Colonic mucosa (tissue), 4 donors: ENCODE measurements at regions not wholly inside any gene's neighbourhood (a gene's known extent, or its start where the extent isn't known, plus 50 kb on each side); places are given as distances from the start of the nearest gene placed in this dataset.

ENCODE experiments used
- DNase-seq: peaks from one replicate; pipeline ENCODE4 v3.0.0-alpha.2; 2020
- H3K27ac ChIP-seq: fragments of 200-600 bp; one replicate; pipeline ENCODE4 v1.8.0; 2021
- H3K27me3 ChIP-seq: fragments of 200-600 bp; one replicate; pipeline ENCODE4 v1.8.0; 2021
- H3K36me3 ChIP-seq: fragments of 200-600 bp; one replicate; pipeline ENCODE4 v1.8.0; 2021
- H3K4me1 ChIP-seq: fragments of 200-600 bp; one replicate; pipeline ENCODE4 v1.8.0; 2021; ENCODE audit warnings: mild to moderate bottlenecking
- H3K4me3 ChIP-seq: fragments of 200-600 bp; one replicate; pipeline ENCODE4 v1.8.0; 2021
- H3K9ac ChIP-seq, 2 donors: one replicate each; pipeline ENCODE4 v1.7.0; 2013; ENCODE audit warnings: control low read depth in 2 of 2, low read depth in 2 of 2, low read length in 2 of 2
- H3K9me3 ChIP-seq: fragments of 200-600 bp; one replicate; pipeline ENCODE4 v1.8.0; 2021
- CTCF ChIP-seq: fragments of 200-600 bp; IDR thresholded peaks from one replicate; pipeline ENCODE4 v1.8.0; 2022; ENCODE audit warnings: antibody characterized with exemption, mild to moderate bottlenecking
- intact Hi-C: fragments of 100-400 bp; cut with DNase I; formaldehyde crosslinking; loops from one replicate; pipeline ENCODE4 v1.14.1; 2022
- donor health status: healthy.
- donor health status: DM: no; HTN: no; CAD: no.
- donor health status: DM: no; HTN: no; CAD: no.

- Histone ChIP-seq H3K4me1 (no peaks in the 10 kb centered on the region), H3K27me3 (no peaks in the 10 kb centered on the region), H3K27ac (no peak overlapping the region), H3K4me3 (no peak overlapping the region), H3K9me3 (no peaks in the 10 kb centered on the region), H3K9ac (no peak overlapping the region), H3K36me3 (no peaks in the 10 kb centered on the region)
- intact Hi-C loops = no loop called here
- no peak for TF ChIP-seq CTCF
- no peak for DNase-seq
Observed at GRCh38 chr17:70373369-70373768, 204.0 kb downstream of the KCNJ2 start.

GRCh38 chr17:70374496-70374895, 205.2 kb downstream of the KCNJ2 start:
- Histone ChIP-seq H3K4me1 (no peaks in the 10 kb centered on the region), H3K9me3 (no peaks in the 10 kb centered on the region), H3K27ac (no peak overlapping the region), H3K36me3 (no peaks in the 10 kb centered on the region), H3K4me3 (no peak overlapping the region), H3K27me3 (no peaks in the 10 kb centered on the region), H3K9ac (no peak overlapping the region)
- TF ChIP-seq CTCF = no peak
- no peak for DNase-seq
- intact Hi-C loops = no loop called here

DNA sequence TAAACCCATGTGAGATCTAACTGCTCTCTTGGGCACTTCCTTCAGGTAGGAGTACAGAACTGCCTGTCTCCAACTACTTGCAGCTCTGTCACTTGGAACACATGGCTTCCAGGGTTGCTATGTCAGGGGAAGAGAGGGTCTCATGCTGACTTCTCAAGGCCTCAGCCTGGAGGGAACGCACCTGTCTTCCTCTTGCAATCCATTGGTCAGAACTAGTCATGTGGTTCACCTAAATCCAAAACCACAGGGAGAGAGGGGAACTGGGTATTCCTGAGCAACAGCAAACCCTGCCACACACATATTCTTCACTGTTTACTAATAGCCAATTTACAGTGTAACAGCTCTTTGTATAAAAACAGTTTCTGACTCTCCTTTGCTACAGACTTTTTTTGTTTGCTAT, 206.1 kb downstream of the KCNJ2 start:
- no peaks in the 10 kb centered on the region for H3K9me3 ChIP-seq
- intact Hi-C loops = no loop called here
- H3K4me1 ChIP-seq = no peaks in the 10 kb centered on the region
- no peak overlapping the region for H3K9ac ChIP-seq
- TF ChIP-seq CTCF = no peak
- no peaks in the 10 kb centered on the region for H3K36me3 ChIP-seq
- H3K27ac ChIP-seq = no peak overlapping the region
- no peaks in the 10 kb centered on the region for H3K27me3 ChIP-seq
- DNase-seq = no peak
- no peak overlapping the region for H3K4me3 ChIP-seq

DNA sequence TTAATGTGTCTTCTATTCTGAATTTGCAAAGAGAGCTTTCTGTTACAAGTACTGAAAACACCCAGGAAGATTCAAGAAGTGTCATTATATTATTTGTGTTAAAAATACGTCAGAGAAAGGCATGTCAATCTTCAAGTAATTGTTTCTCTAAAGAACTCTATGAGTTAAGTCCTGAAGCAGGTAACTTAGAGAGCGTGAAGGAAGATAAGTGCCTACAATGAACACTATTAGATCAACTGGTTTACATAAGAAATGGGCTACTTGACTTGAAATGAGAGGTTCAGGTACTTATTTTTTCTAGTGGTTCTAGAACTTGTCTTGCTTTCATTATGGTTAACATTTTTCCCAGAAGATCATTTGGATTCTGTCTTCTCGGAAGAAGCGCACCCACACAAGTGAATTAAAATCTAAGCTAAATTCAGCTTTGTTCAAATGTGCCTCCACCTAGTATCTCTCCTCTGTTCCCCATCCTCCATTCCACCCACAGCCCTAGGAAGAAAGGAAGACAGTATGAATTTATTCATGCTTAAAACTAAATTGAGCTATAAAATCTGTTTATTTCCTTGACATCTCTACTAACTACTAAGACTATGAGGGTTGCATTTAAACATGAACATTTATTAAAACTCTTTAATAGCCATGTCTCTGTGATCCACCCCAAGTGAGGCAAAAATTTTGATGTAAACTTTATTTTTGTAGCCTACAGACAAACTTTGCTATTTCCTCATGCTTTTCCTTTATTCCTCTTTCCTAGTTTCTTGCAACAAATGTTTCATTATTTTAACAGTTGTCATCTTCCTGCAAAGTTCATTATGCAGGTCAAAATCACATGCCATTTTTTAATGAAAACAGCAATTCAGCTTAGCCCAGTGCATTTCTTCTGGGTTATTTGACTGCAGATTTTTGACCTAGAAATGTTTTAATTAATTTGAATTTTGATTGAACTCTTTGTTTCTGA, 206.8 kb downstream of the KCNJ2 start:
- no peak for TF ChIP-seq CTCF
- no peaks in the 10 kb centered on the region for H3K9me3 ChIP-seq
- no peak overlapping the region for H3K27ac ChIP-seq
- H3K27me3 ChIP-seq = no peaks in the 10 kb centered on the region
- no peak overlapping the region for H3K4me3 ChIP-seq
- intact Hi-C loops = no loop called here
- no peak overlapping the region for H3K9ac ChIP-seq
- no peaks in the 10 kb centered on the region for H3K36me3 ChIP-seq
- no peak for DNase-seq
- no peaks in the 10 kb centered on the region for H3K4me1 ChIP-seq

DNA sequence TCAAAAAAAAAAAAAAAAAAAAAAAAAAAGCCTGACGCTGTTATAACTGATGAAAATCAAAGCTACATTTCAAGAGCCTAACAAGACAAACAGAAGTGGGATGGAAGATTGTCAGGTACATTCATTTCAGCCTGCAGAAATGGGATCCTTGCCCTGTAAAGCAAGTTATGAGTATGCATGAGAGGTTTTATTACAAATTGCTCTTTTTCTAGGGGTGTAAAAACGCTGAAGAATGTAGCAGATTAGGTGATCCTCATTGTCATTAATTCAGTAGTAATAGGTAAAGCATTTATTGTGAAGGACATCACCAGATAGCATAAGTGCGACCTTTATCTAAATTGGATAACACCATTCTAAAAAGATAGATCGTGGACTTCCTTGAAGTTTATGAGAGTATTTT, 208.3 kb downstream of the KCNJ2 start:
- intact Hi-C loops = no loop called here
- Histone ChIP-seq H3K9me3 (no peaks in the 10 kb centered on the region), H3K36me3 (no peaks in the 10 kb centered on the region), H3K4me3 (no peak overlapping the region), H3K9ac (no peak overlapping the region), H3K4me1 (no peaks in the 10 kb centered on the region), H3K27ac (no peak overlapping the region), H3K27me3 (no peaks in the 10 kb centered on the region)
- no peak for TF ChIP-seq CTCF
- no peak for DNase-seq
